ENCODE measurements at regions not wholly inside any gene's neighbourhood (a gene's known extent, or its start where the extent isn't known, plus 50 kb on each side); places are given as distances from the start of the nearest gene placed in this dataset.

DNA sequence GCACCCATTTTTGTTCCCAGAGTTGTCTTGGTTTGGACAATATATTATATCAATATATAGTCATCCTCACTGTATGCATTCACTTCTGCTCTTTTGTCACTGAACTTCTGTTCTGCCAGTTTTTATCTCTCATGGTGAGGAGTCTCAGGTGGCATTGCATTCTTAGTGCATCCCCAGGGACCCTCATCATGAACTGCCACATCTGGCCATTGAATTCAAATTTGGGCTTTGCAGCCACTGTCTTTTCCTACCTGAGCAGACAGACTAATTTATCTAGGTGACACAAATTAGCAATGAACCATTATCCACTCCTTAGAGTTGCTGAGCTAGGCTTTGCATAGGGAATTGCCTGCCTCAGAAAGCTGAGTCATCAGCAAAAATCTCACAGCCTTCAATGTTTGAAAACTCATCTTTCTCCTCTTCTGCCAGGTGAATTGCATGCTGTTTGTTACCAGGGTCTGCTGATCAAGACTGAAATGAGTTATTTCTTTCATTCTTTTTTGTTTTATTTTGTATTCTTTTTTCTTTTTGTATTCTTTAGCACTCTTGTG is 316.8 kb upstream of the MTPN start:
- TF ChIP-seq CTCF (IDR thresholded peaks at IDR 0.05), result no peak
- DNase-seq (ENCODE audit: low spot score) (no peak), ATAC-seq (ENCODE audit: low FRiP score) (no peak)

DNA sequence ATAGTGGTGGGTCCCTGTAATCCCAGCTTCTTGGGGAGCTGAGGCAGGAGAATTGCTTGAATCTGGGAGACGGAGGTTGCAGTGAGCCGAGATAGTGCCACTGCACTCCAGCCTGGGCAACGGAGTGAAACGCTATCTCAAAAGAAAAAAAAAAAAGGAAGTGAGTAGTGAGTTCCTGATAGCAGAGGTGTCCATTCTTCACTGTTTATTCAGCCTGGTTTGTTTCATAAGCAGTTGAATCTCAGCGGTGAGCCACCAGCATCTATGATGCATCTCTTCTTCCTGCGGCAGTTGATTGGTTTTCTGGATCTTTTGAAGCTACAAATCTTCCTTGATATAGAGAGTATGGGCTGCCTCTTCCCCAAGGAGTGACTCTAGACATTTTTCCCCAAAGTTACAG is 316.1 kb upstream of the MTPN start:
- TF ChIP-seq CTCF (IDR thresholded peaks at IDR 0.05), result no peak
- ATAC-seq (ENCODE audit: low FRiP score) (no peak), DNase-seq (ENCODE audit: low spot score) (no peak)

DNA sequence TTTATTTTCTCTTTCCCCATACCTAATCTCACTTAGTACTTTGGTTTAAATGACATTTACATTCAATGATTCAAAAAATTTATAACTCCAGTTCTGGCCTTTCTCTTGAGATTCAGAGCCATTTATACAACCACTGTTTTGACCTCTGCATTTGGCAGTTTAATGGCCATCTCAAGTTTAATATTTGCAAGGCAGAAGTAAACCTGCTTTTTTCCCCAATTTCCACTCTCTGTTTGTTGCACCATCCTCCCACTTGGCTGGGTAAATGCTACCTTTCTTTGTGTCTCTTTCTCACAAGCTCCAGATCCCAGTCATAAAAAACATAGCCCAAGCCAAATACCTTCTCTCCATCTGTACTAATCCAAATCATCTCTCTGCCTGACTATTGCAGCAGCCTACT is 315.2 kb upstream of the MTPN start:
- ATAC-seq (ENCODE audit: low FRiP score), result no peak

DNA sequence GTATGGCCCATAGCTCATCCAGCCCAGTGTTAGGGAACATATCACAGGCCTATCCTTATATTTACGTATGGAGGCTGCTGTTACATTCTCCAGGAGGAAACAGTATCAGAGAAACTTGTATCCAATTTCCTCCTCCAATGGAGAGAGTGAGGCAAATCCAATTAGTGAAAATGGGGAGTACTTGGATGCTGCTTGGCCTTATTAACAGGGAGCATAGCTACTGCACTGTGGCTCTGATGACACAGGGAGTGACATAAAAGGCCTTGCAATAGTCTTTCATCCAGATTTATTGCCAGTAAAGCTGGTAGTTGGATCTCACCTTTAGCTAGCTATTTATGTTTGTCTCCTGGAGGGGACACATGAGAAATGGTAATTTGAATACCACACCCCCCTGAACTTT is 313.2 kb upstream of the MTPN start:
- TF ChIP-seq CTCF (IDR thresholded peaks at IDR 0.05), result no peak
- DNase-seq (ENCODE audit: low spot score) (no peak), ATAC-seq (ENCODE audit: low FRiP score) (no peak)

More for the DNA sequence above, 315.2 kb upstream of the MTPN start:
- no peak for DNase-seq (ENCODE audit: low spot score)
- TF ChIP-seq CTCF (IDR thresholded peaks at IDR 0.05), result no peak

GRCh38 chr7:136278057-136278456 is 300.9 kb upstream of the MTPN start:
- ATAC-seq (ENCODE audit: low FRiP score), result no peak
- no peak for TF ChIP-seq CTCF (IDR thresholded peaks at IDR 0.05)
- no peak for DNase-seq (ENCODE audit: low spot score)

DNA sequence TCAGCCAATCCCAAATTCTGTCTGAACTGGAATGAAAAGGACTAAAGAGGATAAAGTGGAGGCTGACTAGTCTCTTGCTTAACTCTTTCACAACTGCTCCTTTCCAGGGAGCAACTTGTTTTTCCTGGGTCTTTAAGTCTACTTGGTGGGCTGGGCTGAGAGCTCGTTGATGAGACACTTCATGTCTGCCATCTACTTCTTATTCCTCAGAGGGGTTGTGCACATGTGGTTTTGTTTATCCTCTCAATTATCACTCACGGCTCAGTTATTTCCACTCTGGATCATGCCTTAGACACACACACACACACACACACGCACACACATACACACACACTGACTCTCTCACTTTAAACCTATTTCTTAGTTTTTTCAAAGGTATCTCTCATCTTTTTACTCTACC is 298.6 kb upstream of the MTPN start:
- DNase-seq (ENCODE audit: low spot score) (no peak), ATAC-seq (ENCODE audit: low FRiP score) (no peak)
- no peak for TF ChIP-seq CTCF (IDR thresholded peaks at IDR 0.05)

DNA sequence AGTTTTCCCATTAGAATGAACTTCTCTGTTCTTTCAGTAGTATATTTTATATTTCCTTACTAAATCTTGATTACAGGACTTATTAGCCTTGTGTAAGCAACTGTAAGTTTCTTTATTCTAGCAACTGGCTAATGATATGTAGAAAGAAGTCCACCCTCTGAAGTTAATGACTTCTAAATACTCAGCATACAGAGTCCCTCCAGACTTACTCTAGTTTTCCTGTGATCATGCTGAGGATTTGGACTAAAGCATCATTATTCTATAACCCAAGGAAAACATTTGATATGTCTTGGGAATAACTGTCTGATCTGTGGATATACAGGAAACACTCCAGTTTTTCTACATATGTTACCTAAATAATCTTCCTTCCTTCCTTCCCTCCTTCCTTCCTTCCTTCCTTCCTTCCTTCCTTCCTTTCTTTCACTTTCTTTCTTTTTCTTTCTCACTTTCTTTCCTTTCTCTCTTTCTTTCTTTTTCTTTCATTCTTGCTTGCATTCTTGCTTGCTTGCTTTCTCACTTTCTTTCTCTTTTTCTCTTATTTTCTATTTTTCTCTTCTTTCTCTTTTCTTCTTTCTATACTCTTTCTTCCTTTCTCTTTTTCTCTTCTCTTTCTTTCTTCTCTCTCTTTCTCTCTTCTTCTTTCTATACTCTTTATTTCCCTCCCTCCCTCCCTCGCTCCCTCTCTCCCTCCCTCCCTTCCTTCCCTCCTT is 297.6 kb upstream of the MTPN start:
- no peak for ATAC-seq (ENCODE audit: low FRiP score)
- no peak for DNase-seq (ENCODE audit: low spot score)
- no peak for TF ChIP-seq CTCF (IDR thresholded peaks at IDR 0.05)

All from omental fat pad (tissue), 3 donors.